Keratinocyte (primary cell): ENCODE measurements at regions not wholly inside any gene's neighbourhood (a gene's known extent, or its start where the extent isn't known, plus 50 kb on each side); places are given as distances from the start of the nearest gene placed in this dataset.

Experiments
- EZH2 ChIP-seq: IDR thresholded peaks from one replicate; pipeline ENCODE4 v1.6.1; 2012; ENCODE audit warnings: inconsistent platforms, mild to moderate bottlenecking, low read length, moderate library complexity
- TF ChIP-seq, protein P1 (sequence below), 3 experiments: IDR thresholded peaks in 1 of 3; conservative IDR thresholded peaks in 1 of 3; optimal IDR thresholded peaks in 1 of 3; 2 replicates in 2 of 3; 3 replicates in 1 of 3; pipeline versions ENCODE3 to v1.5.1; 2011; ENCODE audit warnings: low read length in 3 of 3, mild to moderate bottlenecking in 3 of 3, moderate library complexity in 2 of 3, control low read depth in 1 of 3, inconsistent platforms in 1 of 3; ENCODE audit not compliant: insufficient read depth in 2 of 3; ENCODE audit errors: extremely low read depth in 1 of 3

DNA sequence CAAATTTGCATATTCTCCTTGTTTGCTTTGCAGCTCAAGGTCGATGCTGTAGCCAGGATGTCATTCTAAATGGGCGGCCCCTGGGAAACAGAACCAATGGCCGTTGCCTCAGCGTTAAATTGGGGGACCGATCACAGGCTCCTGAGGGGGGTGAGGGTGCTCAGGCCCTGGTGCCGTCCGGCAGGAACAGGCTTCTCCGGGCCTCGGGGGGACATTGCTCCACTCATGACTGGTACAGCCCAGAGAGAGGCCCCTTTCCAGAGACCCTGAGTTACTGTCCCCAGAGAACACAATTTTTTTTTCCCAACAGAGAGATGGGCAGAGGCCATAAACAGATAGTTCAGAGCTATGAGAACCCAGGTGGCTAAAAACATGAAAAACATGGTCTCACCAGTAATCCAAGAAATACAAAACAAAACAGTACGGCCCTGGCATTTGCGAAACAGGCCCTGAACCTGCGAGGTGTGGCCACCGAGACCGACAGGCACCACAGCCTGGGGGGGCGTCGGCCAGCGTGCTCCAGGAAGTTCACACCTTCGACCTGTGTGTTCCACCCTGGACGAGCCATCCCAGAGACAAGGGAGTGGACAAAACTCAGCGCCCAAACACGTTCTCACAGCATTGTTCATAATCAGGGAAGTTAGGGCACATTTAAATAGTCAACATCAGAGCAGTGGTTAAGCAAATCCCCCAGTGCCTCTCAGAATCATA is 82.8 kb downstream of the METRNL start:
- TF ChIP-seq, protein P1, sequence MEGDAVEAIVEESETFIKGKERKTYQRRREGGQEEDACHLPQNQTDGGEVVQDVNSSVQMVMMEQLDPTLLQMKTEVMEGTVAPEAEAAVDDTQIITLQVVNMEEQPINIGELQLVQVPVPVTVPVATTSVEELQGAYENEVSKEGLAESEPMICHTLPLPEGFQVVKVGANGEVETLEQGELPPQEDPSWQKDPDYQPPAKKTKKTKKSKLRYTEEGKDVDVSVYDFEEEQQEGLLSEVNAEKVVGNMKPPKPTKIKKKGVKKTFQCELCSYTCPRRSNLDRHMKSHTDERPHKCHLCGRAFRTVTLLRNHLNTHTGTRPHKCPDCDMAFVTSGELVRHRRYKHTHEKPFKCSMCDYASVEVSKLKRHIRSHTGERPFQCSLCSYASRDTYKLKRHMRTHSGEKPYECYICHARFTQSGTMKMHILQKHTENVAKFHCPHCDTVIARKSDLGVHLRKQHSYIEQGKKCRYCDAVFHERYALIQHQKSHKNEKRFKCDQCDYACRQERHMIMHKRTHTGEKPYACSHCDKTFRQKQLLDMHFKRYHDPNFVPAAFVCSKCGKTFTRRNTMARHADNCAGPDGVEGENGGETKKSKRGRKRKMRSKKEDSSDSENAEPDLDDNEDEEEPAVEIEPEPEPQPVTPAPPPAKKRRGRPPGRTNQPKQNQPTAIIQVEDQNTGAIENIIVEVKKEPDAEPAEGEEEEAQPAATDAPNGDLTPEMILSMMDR (optimal IDR thresholded peaks at IDR 0.05 in 1 of 3, IDR thresholded peaks at IDR 0.05 in 1 of 3, conservative IDR thresholded peaks at IDR 0.05 in 1 of 3; ENCODE audit: extremely low read depth in 1 of 3, insufficient read depth in 2 of 3, low read length in 3 of 3): no peak
- no peak for TF ChIP-seq EZH2
